Esophagus muscularis mucosa (tissue), 4 donors: ENCODE measurements at regions not wholly inside any gene's neighbourhood (a gene's known extent, or its start where the extent isn't known, plus 50 kb on each side); places are given as distances from the start of the nearest gene placed in this dataset.

ENCODE experiments used
- DNase-seq: peaks from one replicate; pipeline ENCODE4 v3.0.0-alpha.2; 2017; ENCODE audit errors: extremely low spot score
- H3K27ac ChIP-seq, 4 donors: fragments of 200-600 bp; sonication (generic); replicated peaks in 1 of 4; 1 replicate in 3 of 4; 2 replicates in 1 of 4; pipeline ENCODE4 v1.5.1; 2016 to 2019; ENCODE audit warnings: mild to moderate bottlenecking in 1 of 4
- H3K27me3 ChIP-seq, 4 donors: fragments of 200-600 bp; sonication (generic); one replicate each; pipeline versions ENCODE4 v1.5.1 to v1.6.0; 2016 to 2019
- H3K36me3 ChIP-seq, 4 donors: fragments of 200-600 bp; sonication (generic); one replicate each; pipeline ENCODE4 v1.5.1; 2016 to 2019
- H3K4me1 ChIP-seq, 4 donors: fragments of 200-600 bp; sonication (generic); one replicate each; pipeline ENCODE4 v1.5.1; 2016 to 2019
- H3K4me3 ChIP-seq, 4 donors: fragments of 200-600 bp; sonication (generic); 1 replicate in 2 of 4; 2 replicates in 2 of 4; pipeline ENCODE4 v1.5.1; 2016 to 2019; ENCODE audit warnings: mild to moderate bottlenecking in 4 of 4, moderate library complexity in 1 of 4
- H3K9me3 ChIP-seq, 4 donors: fragments of 200-600 bp; sonication (generic); 1 replicate in 3 of 4; 2 replicates in 1 of 4; pipeline ENCODE4 v1.5.1; 2016 to 2019
- CTCF ChIP-seq, 3 experiments: fragments of 200-600 bp in 2 of 3; fragments of 450-650 bp in 1 of 3; sonication (generic) in 2 of 3; IDR thresholded peaks; one replicate each; pipeline ENCODE4 v1.5.1; 2017 to 2019; ENCODE audit warnings: antibody characterized with exemption in 3 of 3, mild to moderate bottlenecking in 2 of 3, moderate library complexity in 1 of 3
- EP300 ChIP-seq: sonication (generic); formaldehyde crosslinking; IDR thresholded peaks from one replicate; pipeline ENCODE4 v1.6.1; 2017; ENCODE audit warnings: antibody characterized with exemption
- POLR2A ChIP-seq: fragments of 450-650 bp; IDR thresholded peaks from one replicate; pipeline ENCODE4 v1.6.1; 2017; ENCODE audit warnings: antibody characterized with exemption, moderate library complexity, mild to moderate bottlenecking, low read depth
- POLR2AphosphoS5 ChIP-seq, 2 donors: sonication (generic); formaldehyde crosslinking; IDR thresholded peaks; one replicate each; pipeline ENCODE4 v1.6.1; 2017; ENCODE audit warnings: antibody characterized with exemption in 2 of 2
- WGBS: methylation state at CpG from one replicate; pipeline ENCODE4 v1.1.5; 2018; 5-methylcytosine and 5-hydroxymethylcytosine counted together
- intact Hi-C: fragments of 100-400 bp; cut with DNase I; formaldehyde crosslinking; loops from one replicate; pipeline ENCODE4 v1.15.1; 2023

- DNase-seq = no peak
Observed at GRCh38 chrX:9134366-9134765, 100.4 kb upstream of the FAM9B start.

GRCh38 chrX:9135901-9136510 is 102.1 kb upstream of the FAM9B start:
- Histone ChIP-seq H3K4me1 (no peaks in the 10 kb centered on the region), H3K4me3 (no peak overlapping the region), H3K36me3 (no peaks in the 10 kb centered on the region), H3K27ac (no peak overlapping the region), H3K27me3 (no peaks in the 10 kb centered on the region), H3K9me3 (no peaks in the 10 kb centered on the region)
- TF ChIP-seq POLR2AphosphoS5 (IDR thresholded peaks at IDR 0.05) (no peak), EP300 (no peak), CTCF (IDR thresholded peaks at IDR 0.05) (no peak), POLR2A (no peak)
- DNase-seq = no peak
- intact Hi-C loops = no loop called here
- 60% methylated on average over 6 of the region's 6 CpGs for WGBS

More at GRCh38 chrX:9134366-9134765, 100.4 kb upstream of the FAM9B start:
- no peak overlapping the region for H3K4me3 ChIP-seq
- no peaks in the 10 kb centered on the region for H3K4me1 ChIP-seq
- no peaks in the 10 kb centered on the region for H3K27me3 ChIP-seq
- no peaks in the 10 kb centered on the region for H3K9me3 ChIP-seq
- no peaks in the 10 kb centered on the region for H3K36me3 ChIP-seq
- intact Hi-C loops = no loop called here
- TF ChIP-seq CTCF (IDR thresholded peaks at IDR 0.05) (no peak), EP300 (no peak), POLR2A (no peak), POLR2AphosphoS5 (IDR thresholded peaks at IDR 0.05) (no peak)
- no peak overlapping the region for H3K27ac ChIP-seq
- 62% methylated on average over 6 of the region's 6 CpGs for WGBS

- no peaks in the 10 kb centered on the region for H3K36me3 ChIP-seq
- 85% methylated on average over 6 of the region's 6 CpGs for WGBS
- no peak overlapping the region for H3K27ac ChIP-seq
- intact Hi-C loops = no loop called here
- DNase-seq = no peak
- H3K9me3 ChIP-seq = no peaks in the 10 kb centered on the region
- H3K27me3 ChIP-seq = no peaks in the 10 kb centered on the region
- H3K4me1 ChIP-seq = no peaks in the 10 kb centered on the region
- H3K4me3 ChIP-seq = no peak overlapping the region
- TF ChIP-seq POLR2AphosphoS5 (IDR thresholded peaks at IDR 0.05) (no peak), CTCF (IDR thresholded peaks at IDR 0.05) (no peak), EP300 (no peak), POLR2A (no peak)
Observed at GRCh38 chrX:9137152-9137551, 103.2 kb upstream of the FAM9B start.

- WGBS = 80% methylated on average over 2 of the region's 2 CpGs
- Histone ChIP-seq H3K9me3 (no peaks in the 10 kb centered on the region), H3K36me3 (no peaks in the 10 kb centered on the region), H3K4me1 (no peaks in the 10 kb centered on the region), H3K27ac (no peak overlapping the region), H3K4me3 (no peak overlapping the region), H3K27me3 (no peaks in the 10 kb centered on the region)
- TF ChIP-seq EP300 (no peak), POLR2A (no peak), POLR2AphosphoS5 (IDR thresholded peaks at IDR 0.05) (no peak), CTCF (IDR thresholded peaks at IDR 0.05) (no peak)
- intact Hi-C loops = no loop called here
- DNase-seq = no peak
Observed at GRCh38 chrX:9141496-9141895, 107.6 kb upstream of the FAM9B start.

GRCh38 chrX:9144701-9145241 is 110.8 kb upstream of the FAM9B start:
- TF ChIP-seq EP300 (no peak), POLR2A (no peak), POLR2AphosphoS5 (IDR thresholded peaks at IDR 0.05) (no peak), CTCF (IDR thresholded peaks at IDR 0.05) (no peak)
- Histone ChIP-seq H3K27me3 (no peaks in the 10 kb centered on the region), H3K9me3 (no peaks in the 10 kb centered on the region), H3K36me3 (no peaks in the 10 kb centered on the region), H3K27ac (no peak overlapping the region), H3K4me1 (peaks cover 0 to 30% (median 23%) of the 10 kb centered on the region in 4 donors), H3K4me3 (no peak overlapping the region)
- intact Hi-C loops = no loop called here
- no peak for DNase-seq
- WGBS = 64% methylated on average over 13 of the region's 13 CpGs
